IMR-90 (cell line): ENCODE measurements at regions not wholly inside any gene's neighbourhood (a gene's known extent, or its start where the extent isn't known, plus 50 kb on each side); places are given as distances from the start of the nearest gene placed in this dataset.
"Not testable (repeated sequence)": the region's sequence is repeated elsewhere in the genome, so short reads cannot be mapped to it uniquely, and the experiment has no call there.

ENCODE experiments used
- ATAC-seq: fragments of 200-7000 bp; cut with Tn5 transposase; 2 replicates; pipeline ENCODE4 v1.9.1; 2020; ENCODE audit warnings: low read depth, mild to moderate bottlenecking, moderate library complexity
- BruUV-seq: library from RNA; stranded (reverse); fragments of 400-500 nt; replicated peaks from 2 replicates; lab custom pipeline; 2021; lab: Mats Ljungman, UMichigan
- CTCF ChIA-PET: fragments of 300-600 bp; formaldehyde crosslinking; extraction: SDS; loops from one replicate; lab custom pipeline; 2021; ENCODE audit warnings: antibody characterized with exemption; lab: Yijun Ruan, JAX
- POLR2A ChIA-PET: fragments of 300-600 bp; sonication (Branson Sonifier 250); formaldehyde crosslinking; loops from one replicate; lab custom pipeline; 2022; ENCODE audit warnings: antibody characterized with exemption; ENCODE audit not compliant: unreplicated experiment; lab: Charles Lee
- DNase-seq: peaks from one replicate; pipeline ENCODE4 v3.0.0; 2013
- H2AFZ ChIP-seq: replicated peaks from 2 replicates; pipeline ENCODE3; 2013; ENCODE audit warnings: low read length, mild to moderate bottlenecking; ENCODE audit not compliant: poor library complexity
- H2AK5ac ChIP-seq: 2 replicates; pipeline ENCODE4 v1.6.1; 2013; ENCODE audit warnings: low read depth, low read length, inconsistent platforms
- H2AK9ac ChIP-seq: replicated peaks from 2 replicates; pipeline ENCODE3; 2013; ENCODE audit warnings: mild to moderate bottlenecking, low read depth, low read length, moderate library complexity; ENCODE audit not compliant: poor library complexity
- H2BK120ac ChIP-seq: 2 replicates; pipeline ENCODE4 v1.6.1; 2013; ENCODE audit warnings: low read depth, low read length, inconsistent platforms
- H2BK15ac ChIP-seq: 3 replicates; pipeline ENCODE4 v1.6.1; 2013; ENCODE audit warnings: low read depth, low read length, inconsistent platforms
- H2BK20ac ChIP-seq: 2 replicates; pipeline ENCODE4 v1.6.1; 2013; ENCODE audit warnings: low read depth, mild to moderate bottlenecking, inconsistent platforms, low read length, moderate library complexity
- H2BK5ac ChIP-seq: 2 replicates; pipeline ENCODE4 v1.6.1; 2013; ENCODE audit warnings: mild to moderate bottlenecking, low read depth, low read length, inconsistent platforms; ENCODE audit not compliant: poor library complexity, severe bottlenecking
- H3K14ac ChIP-seq: replicated peaks from 2 replicates; pipeline ENCODE4 v1.6.1; 2013; ENCODE audit warnings: low read depth, low read length, inconsistent platforms
- H3K18ac ChIP-seq: 2 replicates; pipeline ENCODE4 v1.6.1; 2013; ENCODE audit warnings: low read depth, low read length, control low read depth
- H3K23ac ChIP-seq: 2 replicates; pipeline ENCODE4 v1.6.1; 2013; ENCODE audit warnings: low read depth, low read length, inconsistent platforms
- H3K27ac ChIP-seq: 2 replicates; pipeline ENCODE4 v1.5.1; 2013; ENCODE audit warnings: mild to moderate bottlenecking, control low read depth, low read length; ENCODE audit not compliant: insufficient read depth
- H3K27me3 ChIP-seq: 2 replicates; pipeline ENCODE4 v1.6.1; 2013; ENCODE audit warnings: low read length; ENCODE audit not compliant: control insufficient read depth, insufficient read depth
- H3K36me3 ChIP-seq: 2 replicates; pipeline ENCODE4 v1.6.1; 2013; ENCODE audit warnings: low read length, mixed read lengths; ENCODE audit not compliant: control insufficient read depth, insufficient read depth
- H3K4ac ChIP-seq: 2 replicates; pipeline ENCODE4 v1.6.1; 2013; ENCODE audit warnings: low read depth, low read length, inconsistent platforms
- H3K4me1 ChIP-seq: 2 replicates; pipeline ENCODE4 v1.6.1; 2013; ENCODE audit warnings: low read length, mixed read lengths; ENCODE audit not compliant: control insufficient read depth, insufficient read depth
- H3K4me2 ChIP-seq: 2 replicates; pipeline ENCODE4 v1.6.1; 2013; ENCODE audit warnings: low read depth, mild to moderate bottlenecking, control low read depth, low read length, moderate library complexity
- H3K4me3 ChIP-seq: 2 replicates; pipeline ENCODE4 v1.5.1; 2013; ENCODE audit warnings: low read depth, mild to moderate bottlenecking, control low read depth, low read length, moderate library complexity; ENCODE audit not compliant: insufficient read depth
- H3K56ac ChIP-seq: 2 replicates; pipeline ENCODE4 v1.6.1; 2013; ENCODE audit warnings: low read length, inconsistent platforms; ENCODE audit not compliant: insufficient read depth; ENCODE audit errors: extremely low read depth
- H3K79me1 ChIP-seq, 2 experiments: 2 replicates each; pipeline ENCODE4 v1.6.1; 2013; ENCODE audit warnings: low read length in 2 of 2, inconsistent platforms in 1 of 2, low read depth in 1 of 2
- H3K9ac ChIP-seq: 2 replicates; pipeline ENCODE4 v1.6.1; 2013; ENCODE audit warnings: low read depth, low read length, control low read depth
- H3K9me1 ChIP-seq: 2 replicates; pipeline ENCODE4 v1.6.1; 2013; ENCODE audit warnings: low read length, inconsistent platforms; ENCODE audit not compliant: insufficient read depth
- H3K9me3 ChIP-seq: 2 replicates; pipeline ENCODE4 v1.6.1; 2013; ENCODE audit warnings: low read length; ENCODE audit not compliant: control insufficient read depth, insufficient read depth
- H4K20me1 ChIP-seq: 2 replicates; pipeline ENCODE4 v1.6.1; 2013; ENCODE audit warnings: low read length, inconsistent platforms; ENCODE audit not compliant: insufficient read depth
- H4K5ac ChIP-seq: 2 replicates; pipeline ENCODE4 v1.6.1; 2013; ENCODE audit warnings: mild to moderate bottlenecking, low read depth, low read length, control low read depth
- H4K8ac ChIP-seq, 2 experiments: 2 replicates each; pipeline ENCODE4 v1.6.1; 2013; ENCODE audit warnings: low read depth in 2 of 2, low read length in 2 of 2, control low read depth in 1 of 2, inconsistent platforms in 1 of 2
- H4K91ac ChIP-seq: 2 replicates; pipeline ENCODE4 v1.6.1; 2013; ENCODE audit warnings: low read depth, low read length, inconsistent platforms; ENCODE audit not compliant: insufficient read depth
- WGBS, 2 experiments: methylation state at CpG; one replicate each; pipeline versions ENCODE4 v1.1.5 to v1.1.7; 2013; ENCODE audit warnings: missing lambda C conversion rate in 2 of 2; ENCODE audit not compliant: insufficient read length in 1 of 2; ENCODE audit errors: extremely low coverage in 2 of 2; 5-methylcytosine and 5-hydroxymethylcytosine counted together
- dilution Hi-C: fragments of 300-500 bp; cut with HindIII; formaldehyde crosslinking; loops from one replicate; pipeline ENCODE4 v1.14.3; 2018; ENCODE audit warnings: low sequenced_read_pairs; ENCODE audit not compliant: unreplicated experiment
- in situ Hi-C: fragments of 300-500 bp; cut with MboI; formaldehyde crosslinking; loops from 3 replicates; pipeline ENCODE4 v1.14.3; 2019; ENCODE audit warnings: low sequenced_read_pairs, inconsistent platforms, mixed read lengths
- intact Hi-C: fragments of 100-400 bp; cut with micrococcal nuclease; formaldehyde crosslinking; loops from 2 replicates; pipeline ENCODE4 v1.10.0; 2022

DNA sequence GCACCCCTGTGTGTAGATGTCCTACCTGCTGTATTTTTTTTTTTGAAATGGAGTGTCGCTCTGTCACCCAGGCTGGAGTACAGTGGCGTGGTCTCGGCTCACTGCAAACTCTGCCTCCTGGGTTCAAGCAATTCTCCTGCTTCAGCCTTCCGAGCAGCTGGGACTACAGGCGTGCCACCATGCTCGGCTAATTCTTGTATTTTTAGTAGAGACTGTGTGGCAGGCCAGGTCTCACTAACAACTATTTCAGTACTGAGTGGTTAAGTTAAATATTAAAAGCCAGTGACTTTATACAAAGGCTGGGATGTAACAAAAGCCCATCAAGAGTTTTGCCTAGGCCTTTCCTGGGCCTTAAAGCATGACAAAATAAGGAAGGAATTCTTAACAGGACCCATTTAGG is 255.3 kb upstream of the C2CD4B start:
- H3K4ac ChIP-seq, H3K4me2 ChIP-seq, H2BK5ac ChIP-seq, H3K27me3 ChIP-seq, H3K14ac ChIP-seq, CTCF ChIA-PET, ATAC-seq, BruUV-seq, H2BK15ac ChIP-seq, dilution Hi-C loops, H3K9ac ChIP-seq, H3K18ac ChIP-seq, H3K36me3 ChIP-seq, H2AK9ac ChIP-seq, intact Hi-C loops, H3K56ac ChIP-seq, H2BK120ac ChIP-seq, H3K4me1 ChIP-seq, H2BK20ac ChIP-seq, H4K5ac ChIP-seq, H3K9me3 ChIP-seq, H2AK5ac ChIP-seq, DNase-seq, H4K8ac ChIP-seq, H4K91ac ChIP-seq, H4K20me1 ChIP-seq, H2AFZ ChIP-seq, H3K4me3 ChIP-seq, H3K23ac ChIP-seq, in situ Hi-C loops, POLR2A ChIA-PET: not testable (repeated sequence)
- Histone ChIP-seq H3K27ac (peak overlapping the region; percentile 34; the same call in 1 of the 2 replicates), H3K9me1 (peaks cover 17% of the 10 kb centered on the region), H3K79me1 (peaks cover 18 to 19% of the 10 kb centered on the region in 2 experiments)
- WGBS, 2 experiments, result no CpG with 5 or more reads among the region's 6 CpGs
